Heart right ventricle (tissue), 16 donors: ENCODE measurements at regions not wholly inside any gene's neighbourhood (a gene's known extent, or its start where the extent isn't known, plus 50 kb on each side); places are given as distances from the start of the nearest gene placed in this dataset.

Source experiments
- ATAC-seq, 8 donors: fragments of 200-7000 bp; cut with Tn5 transposase; one replicate each; pipeline ENCODE4 v1.9.1; 2020; ENCODE audit warnings: mild to moderate bottlenecking in 8 of 8, moderate library complexity in 8 of 8, moderate number of reproducible peaks in 1 of 8
- DNase-seq, 2 donors: peaks; one replicate each; pipeline ENCODE4 v3.0.0-alpha.2; 2020
- H3K27ac ChIP-seq, 10 donors: fragments of 200-600 bp; sonication (generic) in 2 of 10; one replicate each; pipeline versions ENCODE4 v1.5.0 to v1.8.0; 2020 to 2022; ENCODE audit warnings: mild to moderate bottlenecking in 3 of 10
- H3K27me3 ChIP-seq, 7 donors: fragments of 200-600 bp; one replicate each; pipeline ENCODE4 v1.8.0; 2021 to 2022; ENCODE audit warnings: mild to moderate bottlenecking in 2 of 7
- H3K36me3 ChIP-seq, 9 donors: fragments of 200-600 bp; sonication (generic) in 1 of 9; one replicate each; pipeline versions ENCODE4 v1.5.0 to v1.8.0; 2020 to 2022; ENCODE audit warnings: mild to moderate bottlenecking in 2 of 9
- H3K4me1 ChIP-seq, 9 donors: fragments of 200-600 bp; sonication (generic) in 1 of 9; one replicate each; pipeline versions ENCODE4 v1.5.0 to v1.8.0; 2020 to 2022; ENCODE audit warnings: mild to moderate bottlenecking in 4 of 9
- H3K4me3 ChIP-seq, 10 donors: fragments of 200-600 bp; sonication (generic) in 2 of 10; one replicate each; pipeline versions ENCODE4 v1.5.0 to v1.8.0; 2020 to 2022; ENCODE audit warnings: mild to moderate bottlenecking in 7 of 10, moderate library complexity in 2 of 10
- H3K9me3 ChIP-seq, 11 donors: fragments of 200-600 bp in 10 of 11; sonication (generic) in 2 of 11; one replicate each; pipeline versions ENCODE4 v1.5.0 to v1.8.0; 2013 to 2022; ENCODE audit warnings: mild to moderate bottlenecking in 2 of 11, control low read depth in 1 of 11, moderate library complexity in 1 of 11
- whole genome bisulfite sequencing, 2 donors: extraction: QIAGEN DNeasy Blood & Tissue Kit; methylation state at CpG; one replicate each; pipeline ENCODE4 v1.1.7; 2013; ENCODE audit warnings: inconsistent platforms in 1 of 2; 5-methylcytosine and 5-hydroxymethylcytosine counted together
- intact Hi-C, 10 donors: fragments of 100-400 bp; cut with DNase I; formaldehyde crosslinking; loops; one replicate each; pipeline versions ENCODE4 v1.11.1 to v1.14.2; 2022
- TF ChIP-seq, protein P1 (sequence below), 9 donors: fragments of 200-600 bp; sonication (generic) in 2 of 9; IDR thresholded peaks; one replicate each; pipeline versions ENCODE4 v1.5.0 to v1.8.0; 2021 to 2022; ENCODE audit warnings: antibody characterized with exemption in 9 of 9, mild to moderate bottlenecking in 5 of 9, moderate library complexity in 1 of 9
- donor health status: Arrhythmogenic right ventricular cardiomyopathy.
- donor health status: ischemic (EF 13 %, LVEDD 7.1; RV severe dilation, severe dysfunction).
- donor health status: healthy with polysubstance abuse.
- donor health status: DM: no; HTN: yes; CAD: no.
- donor health status: DM: no; HTN: no; CAD: no.
- donor health status: ischemic (EF 25% LVEDD 6.9; RV normal size, moderate dysfunction).
- donor health status: ischemic (EF 25% LVEDD 5.7; RV mildly dilated, moderate dysfunction).
- donor health status: healthy.
- donor health status: DM: yes; HTN: yes; CAD: no.
- donor health status: Ischemic cardiomyopathy.
- donor health status: ischemic (EF 35%, LVEDD 5.7; RV mildly dilated, moderate dysfunction).
- donor health status: nonischemic (EF 11% LVEDD 7.7; RV severe dilation, severe dysfunction).
- donor health status: DM: yes; HTN: yes; CAD: no.
- donor health status: PGD.
- donor health status: ischemic (EF 29% LVEDD 5.4; RV normal size, mild dysfunction).
- donor health status: nonischemic (EF 23%, LVEDD 6.1; RV moderate dilation, normal function).

DNA sequence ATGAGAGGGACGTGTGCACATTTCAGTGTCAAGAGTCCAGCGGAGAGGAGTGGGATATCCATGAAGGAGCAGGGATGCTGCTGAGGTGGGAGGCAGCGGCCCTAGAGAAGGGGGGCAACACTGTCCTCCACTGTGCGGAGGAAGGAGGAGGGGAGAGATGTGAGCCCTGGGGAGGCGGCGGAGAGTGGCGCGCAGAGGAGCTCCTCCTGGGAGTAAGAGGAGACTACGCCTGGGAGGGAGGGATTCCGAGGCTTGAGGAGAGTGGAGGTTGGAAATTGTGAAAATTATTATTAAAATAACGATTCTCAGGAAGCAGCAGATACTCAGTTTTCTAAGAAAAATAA, 142.7 kb downstream of the CEP57L1 start:
- no peak overlapping the region for H3K4me3 ChIP-seq
- H3K4me1 ChIP-seq, result peaks cover 0 to 60% (median 17%) of the 10 kb centered on the region in 9 donors
- DNase-seq (no peak), ATAC-seq (no peak)
- intact Hi-C loops, result no loop called here
- peak overlapping the region in 1 of 10 donors; percentile 54 for H3K27ac ChIP-seq
- H3K27me3 ChIP-seq, result no peaks in the 10 kb centered on the region
- H3K36me3 ChIP-seq, result no peaks in the 10 kb centered on the region
- 90 to 93% methylated on average over 11 of the region's 11 CpGs for WGBS, 2 donors
- H3K9me3 ChIP-seq, result no peaks in the 10 kb centered on the region
- TF ChIP-seq, protein P1, sequence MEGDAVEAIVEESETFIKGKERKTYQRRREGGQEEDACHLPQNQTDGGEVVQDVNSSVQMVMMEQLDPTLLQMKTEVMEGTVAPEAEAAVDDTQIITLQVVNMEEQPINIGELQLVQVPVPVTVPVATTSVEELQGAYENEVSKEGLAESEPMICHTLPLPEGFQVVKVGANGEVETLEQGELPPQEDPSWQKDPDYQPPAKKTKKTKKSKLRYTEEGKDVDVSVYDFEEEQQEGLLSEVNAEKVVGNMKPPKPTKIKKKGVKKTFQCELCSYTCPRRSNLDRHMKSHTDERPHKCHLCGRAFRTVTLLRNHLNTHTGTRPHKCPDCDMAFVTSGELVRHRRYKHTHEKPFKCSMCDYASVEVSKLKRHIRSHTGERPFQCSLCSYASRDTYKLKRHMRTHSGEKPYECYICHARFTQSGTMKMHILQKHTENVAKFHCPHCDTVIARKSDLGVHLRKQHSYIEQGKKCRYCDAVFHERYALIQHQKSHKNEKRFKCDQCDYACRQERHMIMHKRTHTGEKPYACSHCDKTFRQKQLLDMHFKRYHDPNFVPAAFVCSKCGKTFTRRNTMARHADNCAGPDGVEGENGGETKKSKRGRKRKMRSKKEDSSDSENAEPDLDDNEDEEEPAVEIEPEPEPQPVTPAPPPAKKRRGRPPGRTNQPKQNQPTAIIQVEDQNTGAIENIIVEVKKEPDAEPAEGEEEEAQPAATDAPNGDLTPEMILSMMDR (IDR thresholded peaks at IDR 0.05), result no peak

DNA sequence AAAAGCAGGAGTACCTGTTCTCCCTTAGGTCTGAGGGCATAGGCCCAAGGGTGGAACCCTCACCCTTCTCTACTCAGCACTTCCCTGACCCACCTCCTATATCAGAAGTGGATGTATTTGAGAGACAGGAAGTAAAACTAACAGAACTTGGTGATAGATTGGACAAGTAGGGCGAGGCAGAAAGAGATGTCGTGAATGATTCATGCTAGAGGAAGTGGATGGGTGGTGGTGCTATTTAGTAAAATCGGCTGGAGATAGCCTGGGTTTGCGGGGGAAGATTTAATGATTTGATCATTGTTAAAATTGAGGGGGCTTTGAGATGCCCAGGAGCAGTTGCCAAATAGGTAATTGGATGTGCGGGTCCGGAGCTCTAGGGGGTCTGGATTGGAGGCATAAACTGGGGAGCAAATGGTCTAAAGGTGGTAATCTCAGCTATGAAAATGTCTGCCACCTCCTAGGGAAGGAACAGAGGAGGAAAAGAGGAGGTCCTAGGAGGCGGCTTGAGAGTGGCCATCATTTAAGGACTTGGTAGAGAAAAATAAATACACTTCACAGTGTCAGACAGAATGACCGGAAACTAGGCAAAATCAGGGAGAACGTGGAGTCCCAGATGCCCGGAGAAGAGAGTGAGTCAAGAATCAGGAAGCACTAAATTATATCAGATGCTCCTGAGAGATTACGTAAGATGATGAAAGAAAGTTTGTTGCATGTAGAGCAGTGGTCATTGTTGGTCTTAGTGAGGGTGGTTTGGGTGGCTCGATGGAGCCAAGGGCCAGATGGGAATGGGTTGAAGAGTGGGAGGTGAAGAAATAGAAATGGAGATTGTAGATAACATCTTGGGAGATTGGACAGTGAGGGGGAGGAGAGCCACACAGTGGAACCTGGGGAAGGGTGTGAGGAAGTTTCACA, 142.0 kb downstream of the CEP57L1 start:
- H3K4me3 ChIP-seq, result no peak overlapping the region
- ATAC-seq (peak in 2 of 8 donors; percentile 31 to 36), DNase-seq (no peak)
- H3K27me3 ChIP-seq, result no peaks in the 10 kb centered on the region
- intact Hi-C loops, result no loop called here
- peaks cover 0 to 54% (median 17%) of the 10 kb centered on the region in 9 donors for H3K4me1 ChIP-seq
- no peaks in the 10 kb centered on the region for H3K9me3 ChIP-seq
- 80 to 86% methylated on average over 12 of the region's 12 CpGs for WGBS, 2 donors
- TF ChIP-seq, protein P1 (IDR thresholded peaks at IDR 0.05), result no peak
- H3K36me3 ChIP-seq, result no peaks in the 10 kb centered on the region
- H3K27ac ChIP-seq, result peak overlapping the region in 2 of 10 donors; percentile 16 to 54

DNA sequence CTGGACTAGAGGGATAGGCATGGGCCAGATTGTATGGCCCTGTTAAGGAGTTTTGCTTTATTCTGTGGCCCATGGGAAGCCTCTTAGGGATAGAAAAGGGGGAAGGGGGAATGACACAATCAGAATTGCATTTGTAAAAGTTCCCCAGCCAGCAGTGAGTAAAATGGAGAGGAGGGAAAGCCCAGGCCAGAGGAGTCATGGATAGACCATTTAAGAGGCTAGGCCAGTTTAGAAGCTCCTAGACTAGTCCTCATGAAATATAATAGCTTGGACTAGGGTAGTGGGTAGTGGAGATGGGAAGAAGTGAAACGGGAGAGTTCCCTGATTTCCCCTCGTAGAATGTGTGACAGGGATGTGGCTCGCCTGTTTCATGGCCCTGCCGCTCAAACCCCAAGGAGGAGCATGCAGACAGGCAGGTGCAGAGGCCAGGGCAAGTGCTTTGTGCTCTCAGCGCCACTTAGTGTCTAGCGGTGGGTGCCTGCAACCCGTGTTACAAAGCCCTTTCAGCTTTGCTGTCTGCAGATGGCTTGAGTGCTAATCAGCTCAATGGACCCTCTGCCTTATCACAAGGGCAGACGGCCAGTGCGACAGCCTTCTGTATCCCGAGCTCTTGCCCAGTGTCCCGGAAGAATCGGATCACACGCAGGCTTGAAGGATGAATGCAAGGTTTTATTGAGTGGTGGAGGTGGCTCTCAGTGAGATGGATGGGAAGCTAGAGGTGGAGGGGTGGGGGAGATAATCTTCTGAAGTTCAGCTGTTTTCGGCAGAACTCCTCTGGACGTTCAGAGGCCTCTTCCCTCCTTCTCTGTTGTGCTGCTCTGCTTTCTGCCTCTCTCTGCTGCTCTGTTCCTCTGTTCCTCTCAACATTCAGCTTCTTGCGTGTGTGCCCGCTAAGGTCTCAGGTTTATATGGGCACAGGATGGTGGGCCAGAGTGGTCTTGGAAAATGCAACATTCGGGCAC, 141.1 kb downstream of the CEP57L1 start:
- ATAC-seq (peak in 4 of 8 donors; percentile 49 to 71 (median 58)), DNase-seq (peak in 1 of 2 donors; percentile 7)
- H3K4me3 ChIP-seq, result no peak overlapping the region
- H3K27me3 ChIP-seq, result no peaks in the 10 kb centered on the region
- TF ChIP-seq, protein P1 (IDR thresholded peaks at IDR 0.05), result peak in 3 of 9 donors; percentile 21 to 33 (median 22)
- intact Hi-C loops, result no loop called here
- no peaks in the 10 kb centered on the region for H3K9me3 ChIP-seq
- H3K36me3 ChIP-seq, result no peaks in the 10 kb centered on the region
- peaks cover 0 to 54% (median 15%) of the 10 kb centered on the region in 9 donors for H3K4me1 ChIP-seq
- peak overlapping the region in 1 of 10 donors; percentile 54 for H3K27ac ChIP-seq
- WGBS, 2 donors, result 57 to 61% methylated on average over 18 of the region's 18 CpGs

- TF ChIP-seq, protein P1 (IDR thresholded peaks at IDR 0.05), result no peak
- no peak for ATAC-seq
- intact Hi-C loops, result no loop called here
- WGBS, 2 donors, result 92 to 94% methylated on average over 3 of the region's 3 CpGs
- DNase-seq, result no peak
- no peak overlapping the region for H3K4me3 ChIP-seq
- no peaks in the 10 kb centered on the region for H3K27me3 ChIP-seq
- H3K36me3 ChIP-seq, result no peaks in the 10 kb centered on the region
- H3K4me1 ChIP-seq, result peaks cover 0 to 47% (median 12%) of the 10 kb centered on the region in 9 donors
- no peaks in the 10 kb centered on the region for H3K9me3 ChIP-seq
- H3K27ac ChIP-seq, result no peak overlapping the region
Observed at GRCh38 chr6:109235481-109236038, 140.3 kb downstream of the CEP57L1 start.
